Vagina (tissue), 2 donors: ENCODE measurements at regions not wholly inside any gene's neighbourhood (a gene's known extent, or its start where the extent isn't known, plus 50 kb on each side); places are given as distances from the start of the nearest gene placed in this dataset.

ENCODE experiments used
- DNase-seq, 2 donors: peaks; one replicate each; pipeline ENCODE4 v3.0.0-alpha.2; 2017; ENCODE audit errors: extremely low spot score in 2 of 2
- H3K27ac ChIP-seq: fragments of 200-600 bp; sonication (generic); one replicate; pipeline ENCODE4 v1.5.1; 2019
- H3K27me3 ChIP-seq: fragments of 200-600 bp; sonication (generic); one replicate; pipeline ENCODE4 v1.5.1; 2019
- H3K36me3 ChIP-seq, 2 donors: fragments of 200-600 bp; sonication (generic); one replicate each; pipeline ENCODE4 v1.5.1; 2017 to 2019
- H3K4me1 ChIP-seq: fragments of 200-600 bp; sonication (generic); one replicate; pipeline ENCODE4 v1.5.1; 2019
- H3K4me3 ChIP-seq, 2 donors: fragments of 200-600 bp; sonication (generic); 1 replicate in 1 of 2; 2 replicates in 1 of 2; pipeline ENCODE4 v1.5.1; 2016 to 2019
- H3K9me3 ChIP-seq: fragments of 200-600 bp; sonication (generic); one replicate; pipeline ENCODE4 v1.5.1; 2019
- CTCF ChIP-seq, 3 experiments: fragments of 450-650 bp in 2 of 3; fragments of 200-600 bp in 1 of 3; sonication (generic) in 1 of 3; IDR thresholded peaks; one replicate each; pipeline ENCODE4 v1.5.1; 2017 to 2019; ENCODE audit warnings: antibody characterized with exemption in 3 of 3, mild to moderate bottlenecking in 2 of 3, moderate library complexity in 2 of 3
- POLR2A ChIP-seq, 2 donors: fragments of 450-650 bp; IDR thresholded peaks; one replicate each; pipeline ENCODE4 v1.6.1; 2017; ENCODE audit warnings: antibody characterized with exemption in 2 of 2, mild to moderate bottlenecking in 2 of 2, moderate library complexity in 2 of 2
- POLR2AphosphoS5 ChIP-seq, 2 donors: sonication (generic); formaldehyde crosslinking; IDR thresholded peaks; one replicate each; pipeline ENCODE4 v1.9.0; 2017; ENCODE audit warnings: antibody characterized with exemption in 2 of 2, mild to moderate bottlenecking in 2 of 2, low read depth in 1 of 2; ENCODE audit not compliant: insufficient read depth in 1 of 2
- intact Hi-C: fragments of 100-400 bp; cut with DNase I; formaldehyde crosslinking; loops from one replicate; pipeline ENCODE4 v1.15.1; 2023

GRCh38 chr1:9472386-9473031, 66.8 kb upstream of the SLC25A33 start:
- TF ChIP-seq POLR2AphosphoS5 (IDR thresholded peaks at IDR 0.05; ENCODE audit: insufficient read depth in 1 of 2, low read depth in 1 of 2) (no peak), CTCF (IDR thresholded peaks at IDR 0.05) (no peak), POLR2A (IDR thresholded peaks at IDR 0.05) (no peak)
- Histone ChIP-seq H3K4me3 (no peak overlapping the region), H3K36me3 (no peaks in the 10 kb centered on the region), H3K9me3 (no peaks in the 10 kb centered on the region), H3K27ac (peak overlapping the region; percentile 88), H3K27me3 (no peaks in the 10 kb centered on the region), H3K4me1 (peaks cover 50% of the 10 kb centered on the region)
- intact Hi-C loops = no loop called here
- no peak for DNase-seq

GRCh38 chr1:9473032-9473807, 66.0 kb upstream of the SLC25A33 start:
- peak in 1 of 2 donors; percentile 97 for DNase-seq
- no peaks in the 10 kb centered on the region for H3K9me3 ChIP-seq
- H3K4me1 ChIP-seq = peaks cover 43% of the 10 kb centered on the region
- TF ChIP-seq POLR2A (IDR thresholded peaks at IDR 0.05) (no peak), POLR2AphosphoS5 (IDR thresholded peaks at IDR 0.05; ENCODE audit: insufficient read depth in 1 of 2, low read depth in 1 of 2) (peak; percentile 56 to 90)
- H3K4me3 ChIP-seq = no peak overlapping the region
- no peaks in the 10 kb centered on the region for H3K27me3 ChIP-seq
- H3K27ac ChIP-seq = peak overlapping the region; percentile 88
- intact Hi-C loops = no loop called here
- H3K36me3 ChIP-seq = no peaks in the 10 kb centered on the region

- intact Hi-C loops = no loop called here
- Histone ChIP-seq H3K27ac (peak overlapping the region; percentile 57), H3K4me1 (peaks cover 41% of the 10 kb centered on the region), H3K4me3 (no peak overlapping the region), H3K27me3 (no peaks in the 10 kb centered on the region), H3K36me3 (no peaks in the 10 kb centered on the region), H3K9me3 (no peaks in the 10 kb centered on the region)
- DNase-seq = no peak
- TF ChIP-seq POLR2AphosphoS5 (IDR thresholded peaks at IDR 0.05; ENCODE audit: insufficient read depth in 1 of 2, low read depth in 1 of 2) (peak in 1 of 2 donors; percentile 21), CTCF (IDR thresholded peaks at IDR 0.05) (no peak), POLR2A (IDR thresholded peaks at IDR 0.05) (no peak)
Observed at GRCh38 chr1:9475061-9475627, 64.1 kb upstream of the SLC25A33 start.

- intact Hi-C loops = no loop called here
- Histone ChIP-seq H3K27me3 (no peaks in the 10 kb centered on the region), H3K9me3 (no peaks in the 10 kb centered on the region), H3K4me3 (no peak overlapping the region), H3K36me3 (no peaks in the 10 kb centered on the region), H3K27ac (peak overlapping the region; percentile 57), H3K4me1 (peaks cover 40% of the 10 kb centered on the region)
- TF ChIP-seq CTCF (IDR thresholded peaks at IDR 0.05) (no peak), POLR2AphosphoS5 (IDR thresholded peaks at IDR 0.05; ENCODE audit: insufficient read depth in 1 of 2, low read depth in 1 of 2) (peak in 1 of 2 donors; percentile 52)
- DNase-seq = no peak
Observed at GRCh38 chr1:9476790-9477463, 62.3 kb upstream of the SLC25A33 start.

GRCh38 chr1:9477535-9477934, 61.7 kb upstream of the SLC25A33 start:
- no peak overlapping the region for H3K27ac ChIP-seq
- intact Hi-C loops = no loop called here

More at GRCh38 chr1:9477535-9477934, 61.7 kb upstream of the SLC25A33 start:
- TF ChIP-seq CTCF (IDR thresholded peaks at IDR 0.05) (no peak), POLR2A (IDR thresholded peaks at IDR 0.05) (no peak), POLR2AphosphoS5 (IDR thresholded peaks at IDR 0.05; ENCODE audit: insufficient read depth in 1 of 2, low read depth in 1 of 2) (no peak)
- no peak overlapping the region for H3K4me3 ChIP-seq
- H3K27me3 ChIP-seq = no peaks in the 10 kb centered on the region
- peaks cover 38% of the 10 kb centered on the region for H3K4me1 ChIP-seq
- DNase-seq = no peak
- H3K9me3 ChIP-seq = no peaks in the 10 kb centered on the region
- no peaks in the 10 kb centered on the region for H3K36me3 ChIP-seq
